ENCODE measurements at regions not wholly inside any gene's neighbourhood (a gene's known extent, or its start where the extent isn't known, plus 50 kb on each side); places are given as distances from the start of the nearest gene placed in this dataset.

- no peaks in the 10 kb centered on the region; the same call in 1 of the 2 replicates for H3K27me3 ChIP-seq (replicated peaks; ENCODE audit: control insufficient read depth, insufficient read depth, low read length)
- no peaks in the 10 kb centered on the region for H3K36me3 ChIP-seq (ENCODE audit: control insufficient read depth, insufficient read depth, low read length)
- TF ChIP-seq CTCF (IDR thresholded peaks at IDR 0.05; ENCODE audit: insufficient read depth, low read length, poor library complexity, severe bottlenecking) = no peak
- no peak for DNase-seq (ENCODE audit: extremely low read depth, insufficient read length)
- H3K4me3 ChIP-seq (replicated peaks; ENCODE audit: low read depth, low read length) = no peak overlapping the region
Observed at GRCh38 chr1:57683037-57683942, 259.4 kb upstream of the DAB1 start.

DNA sequence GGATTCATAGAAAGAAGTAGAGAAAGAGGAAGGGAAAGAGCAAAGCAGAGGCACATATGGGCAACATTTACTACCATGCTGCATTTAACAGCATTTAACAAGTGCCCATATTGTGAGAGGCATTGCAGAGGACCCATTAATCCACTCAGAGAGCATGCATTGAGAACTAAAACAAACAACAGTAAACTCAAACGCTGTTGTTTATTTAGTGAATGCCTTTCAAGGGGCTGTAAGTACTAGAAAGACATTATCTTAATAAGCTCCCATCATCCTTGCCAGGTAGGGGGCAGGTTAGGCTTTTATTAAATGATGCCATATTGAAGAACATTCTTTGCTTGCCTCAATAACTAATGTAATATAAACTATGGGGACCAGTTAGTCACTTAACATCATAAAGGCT is 254.3 kb upstream of the DAB1 start:
- Histone ChIP-seq H3K36me3 (ENCODE audit: control insufficient read depth, insufficient read depth, low read length) (no peaks in the 10 kb centered on the region), H3K27me3 (replicated peaks; ENCODE audit: control insufficient read depth, insufficient read depth, low read length) (no peaks in the 10 kb centered on the region; the same call in 1 of the 2 replicates), H3K4me3 (replicated peaks; ENCODE audit: low read depth, low read length) (no peak overlapping the region)
- no peak for DNase-seq (ENCODE audit: extremely low read depth, insufficient read length)
- TF ChIP-seq CTCF (IDR thresholded peaks at IDR 0.05; ENCODE audit: insufficient read depth, low read length, poor library complexity, severe bottlenecking) = no peak

- Histone ChIP-seq H3K36me3 (ENCODE audit: control insufficient read depth, insufficient read depth, low read length) (no peaks in the 10 kb centered on the region), H3K4me3 (replicated peaks; ENCODE audit: low read depth, low read length) (no peak overlapping the region), H3K27me3 (replicated peaks; ENCODE audit: control insufficient read depth, insufficient read depth, low read length) (no peaks in the 10 kb centered on the region; the same call in 1 of the 2 replicates)
- no peak for TF ChIP-seq CTCF (IDR thresholded peaks at IDR 0.05; ENCODE audit: insufficient read depth, low read length, poor library complexity, severe bottlenecking)
- no peak for DNase-seq (ENCODE audit: extremely low read depth, insufficient read length)
Observed at GRCh38 chr1:57675776-57676175, 251.9 kb upstream of the DAB1 start.

- H3K4me3 ChIP-seq (replicated peaks; ENCODE audit: low read depth, low read length) = no peak overlapping the region
- DNase-seq (ENCODE audit: extremely low read depth, insufficient read length) = no peak
- no peaks in the 10 kb centered on the region for H3K36me3 ChIP-seq (ENCODE audit: control insufficient read depth, insufficient read depth, low read length)
- no peak for TF ChIP-seq CTCF (IDR thresholded peaks at IDR 0.05; ENCODE audit: insufficient read depth, low read length, poor library complexity, severe bottlenecking)
- no peaks in the 10 kb centered on the region; the same call in 1 of the 2 replicates for H3K27me3 ChIP-seq (replicated peaks; ENCODE audit: control insufficient read depth, insufficient read depth, low read length)
Observed at GRCh38 chr1:57674801-57675200, 250.9 kb upstream of the DAB1 start.

DNA sequence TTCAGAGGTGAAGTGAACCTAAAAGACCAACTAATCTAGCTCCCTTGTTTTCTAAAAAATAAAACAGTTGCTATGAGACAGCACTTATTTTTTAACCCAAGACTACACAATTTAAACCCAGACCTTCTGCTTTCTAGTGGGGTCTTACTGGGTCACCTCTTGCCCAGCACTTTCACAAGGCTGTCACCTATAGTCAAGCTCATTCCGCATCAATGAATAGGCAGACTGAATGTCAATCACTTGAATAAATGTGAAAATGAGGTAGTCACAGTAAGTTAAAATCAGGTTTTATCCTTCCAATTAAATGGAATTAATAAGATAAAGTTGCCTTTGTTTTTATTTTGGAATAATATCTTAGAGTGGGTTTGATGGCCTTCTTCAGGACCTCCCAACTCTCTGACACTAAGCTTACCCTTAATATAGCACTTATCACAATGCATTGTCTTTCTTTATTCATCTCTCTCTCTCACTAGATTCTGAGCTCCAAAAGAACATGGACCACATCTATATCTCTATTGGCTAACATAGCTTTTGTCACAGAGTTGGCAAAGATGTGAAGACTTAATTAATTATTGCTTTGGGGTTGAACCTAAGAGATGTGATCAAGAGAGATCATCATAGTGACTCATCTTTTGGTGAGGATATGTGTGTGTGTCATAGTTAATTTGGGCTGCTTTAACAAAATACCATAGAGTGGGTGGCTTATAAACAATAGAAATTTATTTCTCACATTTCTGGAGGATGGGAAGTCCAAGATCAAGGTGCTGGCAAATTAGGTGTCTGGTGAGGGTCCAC is 248.7 kb upstream of the DAB1 start:
- H3K27me3 ChIP-seq (replicated peaks; ENCODE audit: control insufficient read depth, insufficient read depth, low read length) = no peaks in the 10 kb centered on the region
- DNase-seq (ENCODE audit: extremely low read depth, insufficient read length) = no peak
- no peak overlapping the region for H3K4me3 ChIP-seq (replicated peaks; ENCODE audit: low read depth, low read length)
- H3K36me3 ChIP-seq (ENCODE audit: control insufficient read depth, insufficient read depth, low read length) = no peaks in the 10 kb centered on the region
- no peak for TF ChIP-seq CTCF (IDR thresholded peaks at IDR 0.05; ENCODE audit: insufficient read depth, low read length, poor library complexity, severe bottlenecking)

All from GM06990 (cell line).